B cell (primary cell): ENCODE measurements at regions not wholly inside any gene's neighbourhood (a gene's known extent, or its start where the extent isn't known, plus 50 kb on each side); places are given as distances from the start of the nearest gene placed in this dataset.

ENCODE experiments used
- ATAC-seq: fragments of 200-7000 bp; cut with Tn5 transposase; one replicate; pipeline ENCODE4 v1.10.0; 2021; ENCODE audit warnings: low read depth, mild to moderate bottlenecking, moderate number of reproducible peaks, moderate library complexity
- CTCF ChIA-PET: fragments of 350-600 bp; sonication (Branson Sonifier 250); formaldehyde crosslinking; loops from one replicate; lab custom pipeline; 2021; ENCODE audit warnings: antibody characterized with exemption, inconsistent platforms; lab: Charles Lee
- POLR2A ChIA-PET: fragments of 350-600 bp; sonication (Branson Sonifier 250); formaldehyde crosslinking; loops from one replicate; lab custom pipeline; 2021; ENCODE audit warnings: antibody characterized with exemption; lab: Charles Lee
- DNase-seq: peaks from one replicate; pipeline ENCODE4 v3.0.0; 2013
- H2AFZ ChIP-seq: 2 replicates; pipeline ENCODE4 v1.6.1; 2012; ENCODE audit warnings: mild to moderate bottlenecking, low read depth, low read length; ENCODE audit not compliant: insufficient read depth, poor library complexity, severe bottlenecking
- H3K27ac ChIP-seq, 2 donors: 1 replicate in 1 of 2; 2 replicates in 1 of 2; pipeline ENCODE4 v1.5.1; 2012 to 2013; ENCODE audit warnings: low read length in 2 of 2, mild to moderate bottlenecking in 2 of 2, moderate library complexity in 1 of 2
- H3K27me3 ChIP-seq, 4 experiments: fragments of 200-600 bp in 1 of 4; sonication (generic) in 1 of 4; replicated peaks in 1 of 4; 1 replicate in 2 of 4; 2 replicates in 2 of 4; pipeline versions ENCODE4 v1.6.1 to v1.7.0; 2013 to 2016; ENCODE audit warnings: low read length in 3 of 4, mild to moderate bottlenecking in 2 of 4, mixed read lengths in 1 of 4, moderate library complexity in 1 of 4; ENCODE audit not compliant: insufficient read depth in 4 of 4, control insufficient read depth in 3 of 4; ENCODE audit errors: control extremely low read depth in 1 of 4
- H3K36me3 ChIP-seq, 2 experiments: replicated peaks in 1 of 2; 1 replicate in 1 of 2; 2 replicates in 1 of 2; pipeline versions ENCODE4 v1.6.1 to v1.7.1; 2013; ENCODE audit warnings: low read length in 1 of 2; ENCODE audit not compliant: insufficient read depth in 2 of 2, control insufficient read depth in 1 of 2; ENCODE audit errors: control extremely low read depth in 1 of 2, extremely low read depth in 1 of 2
- H3K4me1 ChIP-seq, 2 donors: fragments of 200-600 bp in 1 of 2; sonication (generic) in 1 of 2; 1 replicate in 1 of 2; 2 replicates in 1 of 2; pipeline versions ENCODE4 v1.5.1 to v1.6.1; 2013 to 2017; ENCODE audit warnings: low read length in 2 of 2; ENCODE audit not compliant: control insufficient read depth in 2 of 2, insufficient read depth in 2 of 2
- H3K4me2 ChIP-seq: replicated peaks from 2 replicates; pipeline ENCODE3; 2012; ENCODE audit warnings: mild to moderate bottlenecking, low read depth, low read length; ENCODE audit not compliant: poor library complexity, severe bottlenecking
- H3K4me3 ChIP-seq, 5 experiments: fragments of 200-600 bp in 1 of 5; sonication (generic) in 1 of 5; 1 replicate in 3 of 5; 2 replicates in 2 of 5; pipeline versions ENCODE4 v1.5.1 to v1.7.0; 2011 to 2016; ENCODE audit warnings: low read length in 4 of 5, mild to moderate bottlenecking in 4 of 5, low read depth in 2 of 5, control low read depth in 1 of 5, moderate library complexity in 1 of 5; ENCODE audit not compliant: insufficient read depth in 1 of 5; ENCODE audit errors: control extremely low read depth in 1 of 5, extremely low read depth in 1 of 5
- H3K79me2 ChIP-seq: fragments of 200-600 bp; sonication (generic); one replicate; pipeline ENCODE4 v1.6.0; 2016; ENCODE audit warnings: low read length; ENCODE audit not compliant: control insufficient read depth, insufficient read depth
- H3K9ac ChIP-seq: fragments of 200-600 bp; sonication (generic); 2 replicates; pipeline ENCODE4 v1.6.1; 2017; ENCODE audit warnings: mild to moderate bottlenecking, low read length, moderate library complexity
- H3K9me3 ChIP-seq, 3 donors: one replicate each; pipeline versions ENCODE4 v1.6.1 to v1.7.1; 2013; ENCODE audit warnings: low read length in 2 of 3; ENCODE audit not compliant: control insufficient read depth in 2 of 3, insufficient read depth in 1 of 3; ENCODE audit errors: control extremely low read depth in 1 of 3
- H4K20me1 ChIP-seq: 2 replicates; pipeline ENCODE4 v1.6.0; 2012; ENCODE audit warnings: mild to moderate bottlenecking, low read length; ENCODE audit not compliant: insufficient read depth, control insufficient read depth, poor library complexity, severe bottlenecking
- H3K27ac Mint-ChIP-seq: one replicate; pipeline ENCODE4 v1.8.0; 2021; ENCODE audit warnings: mixed read lengths
- H3K27me3 Mint-ChIP-seq: one replicate; pipeline ENCODE4 v1.8.0; 2021; ENCODE audit warnings: mixed read lengths
- H3K4me1 Mint-ChIP-seq: one replicate; pipeline ENCODE4 v1.8.0; 2021; ENCODE audit warnings: mixed read lengths
- H3K4me3 Mint-ChIP-seq: one replicate; pipeline ENCODE4 v1.8.0; 2021; ENCODE audit warnings: mixed read lengths
- H3K9me3 Mint-ChIP-seq: one replicate; pipeline ENCODE4 v1.8.0; 2022; ENCODE audit warnings: mixed read lengths; ENCODE audit not compliant: insufficient read depth
- EZH2 ChIP-seq: IDR thresholded peaks from 2 replicates; pipeline ENCODE4 v1.6.1; 2012; ENCODE audit warnings: borderline replicate concordance, low read depth, mild to moderate bottlenecking, moderate library complexity, low read length; ENCODE audit not compliant: insufficient read depth, poor library complexity, severe bottlenecking
- WGBS: methylation state at CpG from one replicate; pipeline ENCODE4 v1.1.5; 2013; ENCODE audit warnings: missing lambda C conversion rate; ENCODE audit not compliant: insufficient coverage; 5-methylcytosine and 5-hydroxymethylcytosine counted together
- intact Hi-C: fragments of 100-400 bp; cut with micrococcal nuclease; formaldehyde crosslinking; loops from one replicate; pipeline ENCODE4 v1.10.0; 2022
- TF ChIP-seq, protein P1 (sequence below): fragments of 200-600 bp; IDR thresholded peaks from one replicate; pipeline ENCODE4 v1.8.0; 2022; ENCODE audit warnings: antibody characterized with exemption, mild to moderate bottlenecking

GRCh38 chr17:69883120-69883519, 191.9 kb upstream of the KCNJ16 start:
- TF ChIP-seq, protein P1, sequence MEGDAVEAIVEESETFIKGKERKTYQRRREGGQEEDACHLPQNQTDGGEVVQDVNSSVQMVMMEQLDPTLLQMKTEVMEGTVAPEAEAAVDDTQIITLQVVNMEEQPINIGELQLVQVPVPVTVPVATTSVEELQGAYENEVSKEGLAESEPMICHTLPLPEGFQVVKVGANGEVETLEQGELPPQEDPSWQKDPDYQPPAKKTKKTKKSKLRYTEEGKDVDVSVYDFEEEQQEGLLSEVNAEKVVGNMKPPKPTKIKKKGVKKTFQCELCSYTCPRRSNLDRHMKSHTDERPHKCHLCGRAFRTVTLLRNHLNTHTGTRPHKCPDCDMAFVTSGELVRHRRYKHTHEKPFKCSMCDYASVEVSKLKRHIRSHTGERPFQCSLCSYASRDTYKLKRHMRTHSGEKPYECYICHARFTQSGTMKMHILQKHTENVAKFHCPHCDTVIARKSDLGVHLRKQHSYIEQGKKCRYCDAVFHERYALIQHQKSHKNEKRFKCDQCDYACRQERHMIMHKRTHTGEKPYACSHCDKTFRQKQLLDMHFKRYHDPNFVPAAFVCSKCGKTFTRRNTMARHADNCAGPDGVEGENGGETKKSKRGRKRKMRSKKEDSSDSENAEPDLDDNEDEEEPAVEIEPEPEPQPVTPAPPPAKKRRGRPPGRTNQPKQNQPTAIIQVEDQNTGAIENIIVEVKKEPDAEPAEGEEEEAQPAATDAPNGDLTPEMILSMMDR = no peak
- TF ChIP-seq EZH2 = no peak
- Mint-ChIP-seq H3K9me3 (no peaks in the 10 kb centered on the region), H3K4me3 (no peak overlapping the region), H3K4me1 (no peaks in the 10 kb centered on the region), H3K27ac (no peak overlapping the region), H3K27me3 (no peaks in the 10 kb centered on the region)
- ChIA-PET POLR2A (no interaction called here), CTCF (no interaction called here)
- DNase-seq = no peak
- intact Hi-C loops = no loop called here
- Histone ChIP-seq H3K36me3 (no peaks in the 10 kb centered on the region), H3K4me1 (no peaks in the 10 kb centered on the region), H3K27ac (no peak overlapping the region), H3K27me3 (no peaks in the 10 kb centered on the region), H3K9ac (no peak overlapping the region), H4K20me1 (no peaks in the 10 kb centered on the region), H3K4me3 (no peak overlapping the region), H2AFZ (no peak overlapping the region), H3K4me2 (no peak overlapping the region), H3K79me2 (no peaks in the 10 kb centered on the region), H3K9me3 (no peaks in the 10 kb centered on the region)
- WGBS = 88% methylated on average over 1 of the region's 3 CpGs
- ATAC-seq = no peak

- H3K27ac Mint-ChIP-seq = no peak overlapping the region
- H3K4me1 Mint-ChIP-seq = no peaks in the 10 kb centered on the region
- H3K4me2 ChIP-seq = no peak overlapping the region
- no peaks in the 10 kb centered on the region for H3K27me3 ChIP-seq
- no peak overlapping the region for H3K4me3 ChIP-seq
- H3K27me3 Mint-ChIP-seq = no peaks in the 10 kb centered on the region
- no peak overlapping the region for H2AFZ ChIP-seq
- DNase-seq (no peak), ATAC-seq (no peak)
- ChIA-PET POLR2A (no interaction called here), CTCF (no interaction called here)
- TF ChIP-seq, protein P1 = no peak
- no peak for TF ChIP-seq EZH2
- H3K9ac ChIP-seq = no peak overlapping the region
- no peaks in the 10 kb centered on the region for H4K20me1 ChIP-seq
- H3K4me3 Mint-ChIP-seq = no peak overlapping the region
- no peaks in the 10 kb centered on the region for H3K4me1 ChIP-seq
- intact Hi-C loops = no loop called here
- H3K36me3 ChIP-seq = no peaks in the 10 kb centered on the region
- H3K9me3 Mint-ChIP-seq = no peaks in the 10 kb centered on the region
- no peak overlapping the region for H3K27ac ChIP-seq
- no peaks in the 10 kb centered on the region for H3K79me2 ChIP-seq
- no peaks in the 10 kb centered on the region for H3K9me3 ChIP-seq
These were observed 190.7 kb upstream of the KCNJ16 start for GRCh38 chr17:69884356-69884755.
